ENCODE measurements at regions not wholly inside any gene's neighbourhood (a gene's known extent, or its start where the extent isn't known, plus 50 kb on each side); places are given as distances from the start of the nearest gene placed in this dataset.

DNA sequence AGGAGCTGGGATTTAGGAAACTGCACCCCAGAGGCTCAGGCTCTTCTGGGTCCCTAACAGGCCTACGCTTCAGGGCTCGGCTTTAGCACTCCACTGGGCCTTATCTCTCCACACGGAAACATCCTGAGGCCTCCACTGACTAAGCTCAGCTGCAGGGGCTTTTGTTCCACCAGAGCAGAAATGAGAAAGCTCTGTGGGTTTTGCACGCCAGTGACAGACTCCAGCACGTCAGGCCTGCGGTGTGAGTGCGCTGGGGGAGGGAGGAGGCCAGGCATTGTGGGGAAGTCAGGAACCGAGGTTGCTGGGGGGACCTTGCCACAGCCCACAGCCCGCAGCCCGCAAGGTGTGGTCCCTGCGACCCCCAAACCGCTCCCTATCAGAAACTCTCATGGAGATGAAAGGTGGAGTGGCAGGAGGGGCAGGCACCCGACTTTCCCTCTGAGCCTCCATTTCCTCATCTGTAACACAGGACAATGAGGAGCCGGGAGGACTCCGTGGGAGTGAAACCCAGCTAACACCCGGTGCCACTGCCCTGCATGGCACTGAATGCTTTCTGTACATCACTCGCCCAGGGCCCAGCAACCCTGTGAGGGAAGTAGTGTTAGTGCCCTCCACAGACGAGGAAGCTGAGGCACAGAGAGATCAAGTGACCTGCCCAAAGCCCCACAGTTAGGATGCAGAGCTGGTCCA is 106.5 kb downstream of the TPRA1 start:
- no peak for DNase-seq

DNA sequence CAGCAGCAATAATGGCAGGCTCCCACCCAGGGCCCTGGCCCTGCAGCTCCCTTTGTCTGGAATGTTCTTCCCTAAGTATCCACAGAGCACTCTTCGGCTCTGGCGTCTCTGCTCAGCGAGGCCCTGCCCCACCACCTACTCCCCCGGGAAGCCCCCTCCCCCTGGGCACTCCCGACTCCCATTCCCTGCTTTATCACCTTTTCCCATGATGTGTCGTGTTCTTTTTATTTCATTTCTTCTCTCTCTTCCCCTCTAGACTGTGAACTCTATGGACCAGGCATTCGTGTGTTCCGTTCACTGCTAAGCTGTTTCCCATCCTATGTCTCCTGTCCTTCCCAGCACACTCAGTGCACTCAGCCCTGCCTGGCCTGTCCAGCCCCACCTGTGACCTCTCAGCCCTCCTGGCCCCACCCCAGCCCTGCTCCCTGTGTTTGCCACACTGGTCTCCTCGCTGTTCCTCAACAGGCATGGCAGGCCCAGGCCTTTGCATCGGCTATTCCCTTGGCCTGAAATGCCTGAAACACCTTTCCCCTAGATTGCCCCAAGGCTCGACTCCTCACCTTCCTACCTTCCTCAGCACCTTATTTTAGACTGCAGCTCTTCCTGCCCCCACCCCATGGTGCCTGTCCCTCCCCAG is 107.4 kb downstream of the TPRA1 start:
- no peak for DNase-seq

DNA sequence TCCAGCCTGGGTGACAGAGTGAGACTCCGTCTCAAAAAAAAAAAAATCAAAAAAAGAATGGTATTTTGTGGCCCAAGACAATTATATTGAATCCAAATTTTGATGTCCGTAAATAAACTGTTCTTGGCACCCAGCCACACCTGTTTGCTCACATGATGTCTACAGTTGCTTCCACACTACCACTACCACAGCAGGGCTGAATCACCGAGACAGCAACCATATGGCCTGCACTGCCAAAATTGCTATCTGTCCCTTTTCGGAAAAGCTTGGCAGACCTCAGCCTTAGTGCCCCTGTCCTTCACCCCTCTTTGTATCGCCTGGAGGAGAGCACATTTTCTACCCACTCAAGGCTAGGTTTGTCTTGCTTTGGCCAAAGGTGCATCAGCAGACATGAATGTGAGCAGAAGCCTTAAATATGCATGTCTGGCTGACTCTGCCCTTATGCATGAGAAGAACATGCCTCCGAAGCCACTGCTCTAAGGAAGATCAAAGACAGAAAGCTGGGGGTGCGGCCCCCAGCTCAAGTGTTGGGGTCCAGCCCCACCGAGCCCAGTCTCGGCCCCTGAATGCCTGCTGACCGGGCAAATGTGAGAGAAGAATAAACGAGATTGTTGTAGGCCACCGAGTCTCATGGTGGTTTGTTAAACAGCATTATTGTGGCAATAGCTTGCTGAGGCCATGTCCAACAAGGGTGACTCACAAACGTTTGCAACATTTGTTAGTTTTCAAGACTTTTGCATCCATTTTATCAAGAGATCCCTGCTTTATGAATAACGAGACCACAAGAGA is 108.1 kb downstream of the TPRA1 start:
- no peak for DNase-seq

DNA sequence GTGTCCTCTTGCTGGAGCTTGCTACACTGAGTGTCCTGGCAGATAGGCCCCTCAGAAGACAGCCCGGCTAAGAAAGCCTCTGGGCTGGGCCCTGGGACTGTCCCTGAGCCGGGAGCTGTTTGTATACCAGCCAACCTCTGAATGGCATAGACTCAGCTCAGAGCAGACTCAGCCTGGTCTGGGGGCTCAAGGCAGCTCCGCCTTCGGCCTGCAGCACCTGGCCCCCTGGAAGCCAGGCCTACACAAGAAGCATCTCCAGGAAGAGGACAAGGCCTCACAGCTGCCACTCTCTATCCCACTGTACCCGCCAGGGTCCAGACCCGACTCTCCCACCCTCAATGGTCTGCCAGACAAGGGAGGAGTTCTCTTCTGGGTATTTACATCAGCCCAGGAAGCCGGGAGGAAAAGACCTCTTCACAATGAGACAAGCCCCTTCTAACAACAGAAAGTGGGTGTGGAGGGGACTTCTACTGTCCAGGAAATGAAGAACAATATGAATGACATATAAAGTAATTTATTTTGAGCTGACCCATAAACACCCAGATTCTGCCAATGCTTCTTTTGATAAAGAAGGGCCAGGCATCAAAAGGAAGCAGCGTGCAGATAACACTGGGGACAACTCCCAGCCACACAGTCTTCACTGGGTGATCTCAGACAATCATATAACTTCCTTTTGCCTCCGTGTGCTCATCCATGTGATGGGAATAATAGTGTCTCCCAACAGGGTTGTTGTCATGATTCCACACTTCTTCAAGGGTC is 110.2 kb downstream of the TPRA1 start:
- no peak for DNase-seq

DNA sequence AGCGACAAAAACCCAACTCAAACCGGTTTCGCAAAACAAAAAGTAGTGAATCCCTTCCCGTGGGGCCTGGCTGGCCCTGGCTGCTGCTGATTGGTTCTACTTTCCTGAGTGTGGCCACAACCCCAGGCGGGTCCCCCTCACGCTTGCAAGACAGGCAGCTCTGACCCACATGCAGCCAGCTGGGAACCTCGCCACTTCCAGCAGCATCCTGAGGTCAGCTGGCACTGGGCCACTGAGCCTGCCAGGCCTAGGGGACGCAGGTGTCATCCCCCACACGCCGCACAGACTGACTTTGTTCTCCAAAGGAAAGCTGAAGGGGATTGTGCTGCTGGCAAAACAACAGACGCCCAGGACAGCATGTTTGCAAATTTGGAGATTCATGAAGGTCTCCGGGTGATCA is 111.1 kb downstream of the TPRA1 start:
- DNase-seq: peak; percentile 27

DNA sequence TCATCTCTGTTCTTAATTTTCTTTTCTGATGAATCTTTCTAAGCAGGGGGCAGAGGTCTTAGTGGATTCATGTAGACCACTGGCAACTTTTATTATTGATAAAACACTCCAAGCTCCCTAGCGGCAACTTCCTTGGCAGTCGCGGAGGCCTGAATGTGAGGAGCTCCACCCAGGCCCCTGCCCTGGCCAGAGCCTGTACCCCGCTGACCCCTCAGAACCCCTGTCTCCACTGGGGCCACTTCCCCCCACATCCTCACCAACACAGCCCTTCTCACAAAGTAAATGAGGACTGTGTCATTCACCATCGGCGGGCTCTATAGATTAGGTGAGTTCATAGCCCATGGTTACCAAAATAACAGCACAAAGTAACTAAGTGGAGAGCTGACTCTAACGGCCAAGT is 111.6 kb downstream of the TPRA1 start:
- no peak for DNase-seq

DNA sequence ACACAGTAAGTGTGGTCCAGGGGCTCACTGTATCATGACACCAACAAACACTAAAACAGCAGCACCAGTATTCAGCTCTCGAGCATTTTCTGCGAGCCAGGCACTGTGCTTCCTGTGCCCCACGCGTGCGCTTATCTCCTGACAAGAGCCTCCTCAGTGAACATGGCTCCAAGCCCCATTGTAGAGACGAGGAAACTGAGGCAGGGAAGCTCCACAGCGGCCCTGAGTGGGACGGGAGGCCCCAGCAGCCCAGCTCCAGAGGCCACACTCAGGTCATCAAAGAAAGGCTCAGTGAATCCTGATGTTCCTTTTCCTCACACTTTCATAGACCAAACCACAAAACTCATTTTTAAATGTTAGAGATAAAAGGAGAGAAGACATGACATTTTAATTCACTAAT is 113.1 kb downstream of the TPRA1 start:
- no peak for DNase-seq

DNA sequence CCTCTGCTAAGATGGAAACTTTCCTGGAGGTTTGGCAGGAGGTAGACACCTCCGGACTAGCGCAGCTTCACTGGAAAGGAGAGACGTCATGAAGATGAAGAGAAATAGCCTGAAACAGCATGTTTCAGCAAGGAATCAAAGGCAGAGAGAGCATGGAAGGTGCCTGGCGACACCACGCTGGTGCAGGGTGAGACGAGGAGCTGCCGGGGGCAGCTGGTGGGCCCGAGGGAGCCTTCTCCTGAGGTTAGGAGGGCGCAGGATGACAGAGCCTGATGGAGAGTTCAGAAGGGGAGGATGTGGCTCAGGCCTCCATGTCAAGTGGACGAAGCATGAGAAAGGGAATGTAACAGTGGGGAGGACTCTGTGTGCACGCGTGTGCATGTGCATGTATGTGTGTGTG is 113.6 kb downstream of the TPRA1 start:
- no peak for DNase-seq

DNA sequence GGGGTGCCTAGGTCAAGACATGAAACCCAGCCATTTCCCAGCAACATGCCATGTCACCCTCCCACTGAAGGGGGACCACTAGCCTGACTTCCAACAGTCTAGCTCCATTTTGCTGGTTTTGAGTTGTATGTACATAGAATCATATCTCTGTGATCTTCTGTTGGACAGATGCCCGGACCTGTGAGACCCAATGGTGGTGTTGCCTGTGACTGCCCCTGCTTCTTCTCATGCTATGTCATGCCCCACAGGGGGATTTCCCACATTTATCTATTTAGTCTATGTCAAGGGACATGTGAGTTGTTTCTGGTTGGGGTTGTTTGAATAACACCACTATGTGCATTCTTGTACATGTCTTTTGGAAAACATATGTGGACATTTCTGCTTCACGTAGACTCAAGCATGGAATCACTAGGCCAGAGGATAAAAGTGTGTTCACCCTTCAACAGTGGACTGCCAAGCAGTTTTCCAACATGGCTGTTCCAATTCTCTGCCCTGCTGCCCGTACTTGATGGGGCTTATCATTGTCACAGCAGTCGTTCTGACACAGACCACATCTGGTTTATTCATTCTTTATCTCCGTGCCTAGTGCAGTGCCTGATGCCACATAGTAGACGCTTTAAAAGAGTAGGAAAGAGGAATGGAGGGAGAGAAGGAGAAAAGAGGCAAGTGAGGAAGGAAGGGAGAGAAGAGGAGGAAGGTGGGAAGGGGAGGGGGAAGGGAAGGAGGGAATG is 114.4 kb downstream of the TPRA1 start:
- DNase-seq: no peak

DNA sequence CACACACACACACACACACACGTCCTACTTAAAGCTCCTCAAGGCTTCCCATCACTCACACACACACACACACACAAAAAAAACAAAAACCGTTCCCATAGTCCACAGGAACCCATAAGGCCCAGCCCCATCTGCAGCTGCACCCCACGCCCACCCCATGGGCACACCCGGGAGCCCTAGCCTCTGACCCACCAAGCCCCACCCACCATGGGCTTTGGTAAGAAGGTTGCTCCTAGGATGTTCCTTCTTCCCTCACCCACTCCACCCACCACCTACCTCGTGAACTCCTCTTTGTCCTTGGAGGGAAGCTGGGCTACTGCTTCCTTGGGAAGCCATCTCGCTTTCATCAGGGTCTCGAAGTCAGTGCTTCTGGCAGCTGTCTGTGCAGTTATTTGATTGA is 115.1 kb downstream of the TPRA1 start:
- DNase-seq: no peak

DNA sequence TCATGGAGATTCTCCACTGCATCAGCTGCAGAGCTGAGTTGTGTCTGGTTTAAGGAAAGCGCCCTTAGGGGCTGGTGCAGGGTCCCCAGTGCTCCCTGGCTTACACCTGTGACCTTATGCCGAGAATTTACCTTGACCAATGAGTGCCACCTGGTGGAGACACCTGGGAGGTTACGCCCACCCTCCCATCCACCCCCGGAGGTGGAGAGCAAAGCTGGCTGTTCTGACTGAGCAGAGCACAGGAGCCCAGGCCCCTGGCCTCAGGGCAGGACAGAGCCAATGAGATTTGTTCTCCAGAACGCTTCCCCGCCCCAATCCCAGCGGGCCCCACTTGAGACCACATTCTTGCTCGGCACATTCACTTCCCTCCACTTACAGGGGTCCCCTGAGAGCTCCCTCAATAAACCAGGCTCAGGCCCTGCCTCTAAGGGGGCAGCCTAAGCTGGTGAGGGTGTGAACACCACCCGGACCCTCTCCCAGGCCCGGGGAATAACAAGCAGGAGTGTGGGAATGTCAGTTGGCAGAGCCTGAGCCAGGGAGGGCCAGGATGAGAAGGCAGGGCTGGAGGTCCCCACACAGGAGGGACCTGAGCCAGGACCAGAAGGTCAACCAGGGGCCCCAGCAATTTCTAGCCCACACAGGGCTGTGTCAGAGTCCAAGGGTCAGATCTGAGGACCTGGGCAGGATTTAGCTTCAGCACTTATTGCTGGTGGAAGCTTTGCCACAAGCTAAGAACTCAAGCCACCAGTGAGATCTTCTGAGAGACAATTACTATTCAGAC is 117.1 kb downstream of the TPRA1 start:
- DNase-seq: peak; percentile 32

DNA sequence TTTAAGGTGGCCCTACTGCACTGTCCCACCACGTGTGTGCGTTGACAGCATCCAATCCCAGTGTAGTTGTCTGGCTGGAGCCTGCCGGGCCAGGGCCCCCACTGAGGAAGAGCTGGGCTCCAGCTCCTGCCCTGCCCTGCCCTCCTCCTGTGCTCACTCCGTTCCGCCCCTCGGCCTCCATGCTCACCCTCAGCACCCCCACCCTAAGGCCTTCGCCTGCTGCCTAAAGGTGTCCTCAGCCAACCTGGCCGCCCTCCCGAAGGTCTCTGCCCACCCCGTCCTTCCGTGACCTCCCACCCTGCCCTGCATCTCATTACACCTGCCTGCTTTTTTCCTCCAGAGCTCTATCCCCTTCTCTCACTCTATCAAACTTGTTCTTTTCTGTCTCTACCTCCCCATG is 118.0 kb downstream of the TPRA1 start:
- no peak for DNase-seq

DNA sequence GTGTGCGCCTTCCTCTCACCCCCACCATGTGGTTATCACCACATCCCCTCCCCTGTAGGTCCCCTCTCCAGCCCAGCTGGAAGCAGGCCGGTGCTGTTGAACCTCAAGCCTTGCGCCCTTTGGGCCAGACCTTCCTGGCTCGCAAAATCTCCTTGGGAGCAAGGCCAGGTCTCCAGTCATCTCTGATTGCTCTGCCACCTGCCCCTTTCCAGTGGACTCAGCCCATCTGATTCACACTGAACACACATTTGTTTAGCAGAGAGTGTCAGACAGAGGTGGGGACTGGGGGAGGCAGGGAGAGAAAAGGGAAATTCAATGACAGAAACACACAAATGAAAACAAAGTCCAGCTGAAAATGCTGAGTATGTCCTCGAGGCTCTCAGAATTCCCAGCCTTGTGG is 119.4 kb downstream of the TPRA1 start:
- no peak for DNase-seq

DNA sequence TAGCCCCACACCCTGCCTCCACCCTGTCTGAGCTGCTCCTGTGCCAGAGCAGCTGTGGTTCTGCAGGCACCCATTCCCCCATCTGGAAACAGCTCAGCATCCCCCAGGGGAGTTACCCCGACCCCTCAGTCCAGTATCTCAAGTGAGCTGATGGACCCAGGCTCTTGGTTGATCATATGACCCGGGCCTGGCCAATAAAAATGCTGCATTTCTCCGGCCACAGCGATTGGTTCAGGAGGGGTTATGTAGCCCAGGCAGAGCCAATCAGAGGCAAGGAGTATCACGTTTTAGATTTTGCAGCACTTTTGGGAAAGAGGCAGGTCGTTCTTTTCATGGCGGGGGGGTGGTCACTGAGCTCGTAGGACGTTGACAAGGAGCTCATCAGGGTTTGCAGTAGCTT is 120.8 kb downstream of the TPRA1 start:
- no peak for DNase-seq

DNA sequence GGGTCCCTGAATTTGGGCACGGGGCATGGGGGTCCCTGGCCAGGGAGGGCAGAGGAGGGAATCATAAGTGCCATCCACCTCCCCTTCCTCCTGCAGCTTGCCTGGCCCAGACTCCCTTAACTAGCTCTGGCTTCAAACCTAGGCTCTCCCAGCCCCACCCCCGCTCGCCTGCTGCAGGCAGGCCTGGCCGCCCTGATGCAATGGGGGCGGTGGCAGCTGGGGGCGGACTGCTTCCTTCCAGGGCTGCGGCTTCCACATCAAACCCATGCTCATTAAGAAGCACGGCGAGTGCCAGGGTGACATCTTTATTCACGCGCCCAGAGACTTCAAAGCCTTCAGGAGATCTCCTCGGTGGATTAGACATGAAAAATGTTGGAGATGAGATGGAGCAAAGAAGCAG is 123.1 kb downstream of the TPRA1 start:
- DNase-seq: no peak

DNA sequence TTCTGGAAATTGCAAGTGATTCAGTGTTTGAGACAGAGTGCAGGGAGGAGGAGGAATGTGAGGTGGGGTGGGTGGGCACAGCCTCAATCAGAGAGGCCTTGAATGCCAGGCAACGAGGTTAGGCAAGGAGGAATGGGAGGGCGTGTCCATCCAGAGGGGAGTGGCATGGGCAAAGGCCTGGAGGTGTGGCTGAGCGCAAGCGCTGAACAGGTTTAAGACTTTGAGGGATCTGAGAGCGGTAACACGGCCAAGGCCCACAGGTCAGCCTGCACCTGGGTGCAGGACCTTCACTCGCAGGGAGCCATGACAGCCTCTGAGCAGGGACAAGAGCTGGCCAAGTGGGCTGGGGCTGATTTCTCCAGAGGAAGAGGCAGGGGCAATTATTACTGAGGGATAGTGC is 125.9 kb downstream of the TPRA1 start:
- no peak for DNase-seq

DNA sequence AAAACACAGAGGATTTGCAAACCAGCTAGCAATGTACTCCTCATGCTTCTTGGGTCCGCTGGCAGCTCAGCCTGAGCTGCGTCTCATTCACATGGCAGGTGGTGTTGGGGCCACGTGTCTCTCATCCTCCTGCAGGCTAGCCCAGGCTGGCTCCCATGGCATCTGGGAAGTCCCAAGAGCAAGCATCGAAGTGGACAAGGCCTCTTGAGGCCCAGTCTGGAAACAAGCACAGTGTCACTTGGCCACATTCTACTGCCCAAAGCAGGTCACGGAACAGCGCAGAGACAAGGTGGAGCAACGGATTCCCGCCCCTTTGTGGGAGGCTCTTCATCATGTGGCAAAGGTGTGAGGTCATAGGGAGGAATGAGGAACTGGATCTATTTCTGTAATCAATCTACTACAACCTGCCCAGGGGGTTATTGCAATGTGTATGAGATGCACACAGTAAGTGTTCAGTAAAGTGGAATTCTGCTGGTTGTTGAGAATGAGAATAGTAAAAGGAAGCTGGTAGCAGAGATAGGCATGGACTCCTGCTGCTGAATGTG is 128.3 kb downstream of the TPRA1 start:
- DNase-seq: no peak

DNA sequence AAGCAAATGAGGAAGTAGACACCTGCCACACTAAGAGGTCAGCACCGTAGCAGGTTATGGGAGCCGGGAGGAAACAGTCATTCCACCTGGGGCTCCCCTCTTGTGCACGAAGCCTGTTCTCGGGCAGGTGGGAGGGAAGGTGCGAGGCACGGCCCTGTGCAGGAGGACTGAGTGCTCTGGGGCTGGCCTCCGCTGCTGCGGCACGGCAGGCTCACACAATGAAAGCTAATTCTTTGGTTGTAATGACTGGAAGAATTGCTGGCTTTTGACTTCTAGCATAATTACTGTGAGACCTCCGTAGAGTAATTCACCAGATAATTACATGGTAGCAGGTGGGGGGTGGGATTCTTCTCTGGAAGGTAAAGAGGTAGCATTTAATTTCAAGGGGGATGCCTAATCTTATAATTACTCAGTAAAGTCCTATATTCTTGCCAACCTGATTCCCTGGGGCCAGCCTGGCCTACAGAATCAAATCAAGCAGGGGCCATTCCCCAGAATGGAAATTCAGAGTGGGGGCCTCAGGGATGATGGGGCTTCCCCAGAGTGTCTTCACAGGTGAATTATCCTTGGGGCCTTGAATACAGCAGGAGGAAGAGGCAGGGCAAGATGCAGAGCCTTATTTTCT is 129.1 kb downstream of the TPRA1 start:
- no peak for DNase-seq

DNA sequence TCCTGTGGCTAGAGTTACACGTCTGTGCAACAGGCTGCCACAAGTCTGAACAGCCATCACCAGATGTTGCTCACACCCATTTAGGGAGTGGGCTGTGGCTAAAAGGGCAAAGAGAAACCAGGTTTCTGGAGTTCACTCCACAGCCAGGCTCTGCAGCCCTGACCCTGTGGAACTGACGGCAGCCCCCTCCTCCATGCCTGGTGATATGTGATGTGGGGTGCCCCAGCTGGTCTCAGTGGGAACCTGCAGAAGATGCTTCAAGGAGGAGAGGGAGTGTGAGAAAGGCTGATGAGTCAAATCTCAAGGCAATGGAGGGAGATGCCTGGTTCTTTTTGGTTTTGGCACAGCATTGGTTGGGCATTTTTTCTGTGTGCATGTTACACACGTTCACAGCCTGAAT is 130.6 kb downstream of the TPRA1 start:
- no peak for DNase-seq

DNA sequence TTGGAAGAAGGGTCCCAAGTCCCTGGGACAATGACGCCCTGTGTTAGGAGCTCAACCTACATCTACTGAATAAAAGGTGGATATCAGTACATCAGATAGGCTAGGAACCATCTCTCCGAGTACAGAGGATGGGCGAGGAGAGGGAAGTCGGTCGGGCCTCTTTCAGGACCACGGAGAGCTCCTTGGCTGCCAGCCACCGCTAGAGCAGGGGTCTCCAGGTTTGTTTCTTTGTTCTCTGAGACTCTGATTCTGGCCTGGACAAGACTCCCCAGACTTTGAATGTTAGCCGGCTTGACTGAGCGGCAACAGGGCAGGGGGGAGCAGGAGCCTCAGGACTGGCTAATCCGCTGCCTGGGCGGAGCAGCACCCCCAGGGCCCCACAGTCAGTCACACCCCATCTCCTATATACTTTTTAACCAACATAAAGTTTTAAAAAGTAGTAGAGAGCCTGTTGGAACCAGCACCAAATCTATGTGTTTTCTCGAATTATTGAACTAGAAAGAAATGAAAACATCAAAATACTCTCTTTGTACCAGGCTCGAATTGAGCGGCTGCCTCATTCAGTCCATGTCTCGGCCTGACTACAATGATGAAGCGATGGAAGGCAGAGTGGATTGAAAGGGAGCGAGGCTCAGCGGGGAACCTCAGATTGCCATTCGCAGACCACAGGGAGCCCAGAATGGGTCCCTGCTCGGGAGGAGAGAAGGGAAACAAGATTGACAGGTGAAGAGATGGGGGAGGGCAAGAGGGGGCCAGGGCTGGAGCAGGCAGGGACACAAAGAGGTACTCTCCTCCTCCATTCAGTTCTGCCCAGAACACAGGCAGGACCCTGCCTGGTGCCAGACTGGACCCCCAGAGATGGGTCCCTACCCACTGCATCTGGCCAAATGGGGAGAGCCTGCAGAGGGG is 131.6 kb downstream of the TPRA1 start:
- DNase-seq: no peak
